Natural killer cell (primary cell): ENCODE measurements at regions not wholly inside any gene's neighbourhood (a gene's known extent, or its start where the extent isn't known, plus 50 kb on each side); places are given as distances from the start of the nearest gene placed in this dataset.

Experiments used
- ATAC-seq, 3 donors: fragments of 150-1000 bp in 2 of 3; fragments of 200-7000 bp in 1 of 3; cut with Tn5 transposase; 1 replicate in 1 of 3; 2 replicates in 2 of 3; pipeline ENCODE4 v1.10.0; 2021; ENCODE audit warnings: mild to moderate bottlenecking in 2 of 3, moderate library complexity in 2 of 3
- DNase-seq, 2 donors: peaks; one replicate each; pipeline versions ENCODE4 v3.0.0 to v3.0.0-alpha.2; 2013 to 2021; ENCODE audit warnings: mixed read lengths in 1 of 2
- H3K27ac ChIP-seq: one replicate; pipeline ENCODE4 v1.5.1; 2013; ENCODE audit warnings: mild to moderate bottlenecking, low read length
- H3K27me3 ChIP-seq: one replicate; pipeline ENCODE4 v1.6.1; 2013; ENCODE audit warnings: low read length; ENCODE audit not compliant: control insufficient read depth, insufficient read depth
- H3K36me3 ChIP-seq: one replicate; pipeline ENCODE4 v1.6.1; 2013; ENCODE audit warnings: low read length; ENCODE audit not compliant: control insufficient read depth, insufficient read depth
- H3K4me1 ChIP-seq: one replicate; pipeline ENCODE4 v1.6.1; 2013; ENCODE audit warnings: low read length; ENCODE audit not compliant: control insufficient read depth, insufficient read depth
- H3K4me3 ChIP-seq: one replicate; pipeline ENCODE4 v1.5.1; 2013; ENCODE audit warnings: low read length
- H3K9me3 ChIP-seq: one replicate; pipeline ENCODE4 v1.6.1; 2013; ENCODE audit warnings: low read length; ENCODE audit not compliant: control insufficient read depth, insufficient read depth
- H3K27ac Mint-ChIP-seq, 2 donors: one replicate each; pipeline ENCODE4 v1.8.0; 2022; ENCODE audit warnings: mild to moderate bottlenecking in 2 of 2, mixed read lengths in 2 of 2, moderate library complexity in 1 of 2
- H3K27me3 Mint-ChIP-seq, 2 donors: one replicate each; pipeline ENCODE4 v1.8.0; 2022; ENCODE audit warnings: low read depth in 2 of 2, mixed read lengths in 2 of 2
- H3K36me3 Mint-ChIP-seq: one replicate; pipeline ENCODE4 v1.8.0; 2022; ENCODE audit warnings: mixed read lengths
- H3K4me1 Mint-ChIP-seq, 2 donors: one replicate each; pipeline ENCODE4 v1.8.0; 2022; ENCODE audit warnings: mixed read lengths in 2 of 2
- H3K4me3 Mint-ChIP-seq: one replicate; pipeline ENCODE4 v1.8.0; 2022; ENCODE audit warnings: mild to moderate bottlenecking, moderate library complexity, mixed read lengths
- H3K9me3 Mint-ChIP-seq, 2 donors: one replicate each; pipeline ENCODE4 v1.8.0; 2022; ENCODE audit warnings: mixed read lengths in 2 of 2
- CTCF ChIP-seq: fragments of 200-600 bp; IDR thresholded peaks from one replicate; pipeline ENCODE4 v1.8.0; 2022; ENCODE audit warnings: antibody characterized with exemption
- WGBS: methylation state at CpG from one replicate; pipeline ENCODE4 v1.1.7; 2013; ENCODE audit warnings: missing lambda C conversion rate; ENCODE audit not compliant: insufficient coverage; 5-methylcytosine and 5-hydroxymethylcytosine counted together
- intact Hi-C: fragments of 100-400 bp; cut with micrococcal nuclease; formaldehyde crosslinking; loops from one replicate; pipeline ENCODE4 v1.14.2; 2022

DNA sequence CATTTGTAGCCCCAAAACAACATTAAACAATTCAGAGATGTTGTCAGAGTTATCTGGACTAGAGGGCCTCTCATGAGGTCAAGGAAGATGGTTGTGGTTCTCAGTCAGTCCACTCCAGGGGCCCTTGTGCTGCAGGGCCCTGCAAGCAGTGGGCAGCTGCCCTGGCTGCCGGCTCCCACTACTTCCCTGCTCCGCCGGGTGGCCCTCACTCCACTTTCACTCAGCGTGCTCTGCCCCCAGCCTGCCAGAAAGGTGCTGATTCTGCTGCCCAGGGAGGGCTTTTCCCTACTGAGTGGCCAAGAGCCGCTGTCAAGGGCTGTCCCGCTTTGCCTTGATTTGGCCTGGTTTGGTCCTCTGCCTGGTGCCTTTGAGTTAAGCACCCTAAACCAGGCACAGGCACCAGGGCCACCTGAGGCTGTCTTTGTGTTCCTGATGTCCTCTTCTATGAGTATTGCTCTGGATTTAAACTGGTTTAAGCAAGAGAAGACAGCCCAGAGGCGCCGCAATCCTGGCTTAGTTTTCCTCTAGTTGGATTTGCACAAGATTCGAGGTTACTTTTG, 117.2 kb downstream of the GADD45G start:
- Mint-ChIP-seq H3K9me3 (no peaks in the 10 kb centered on the region), H3K4me1 (no peaks in the 10 kb centered on the region), H3K4me3 (no peak overlapping the region), H3K36me3 (no peaks in the 10 kb centered on the region), H3K27me3 (no peaks in the 10 kb centered on the region), H3K27ac (no peak overlapping the region)
- TF ChIP-seq CTCF, result no peak
- WGBS, result 92% methylated on average over 9 of the region's 9 CpGs
- Histone ChIP-seq H3K4me3 (no peak overlapping the region), H3K27me3 (no peaks in the 10 kb centered on the region), H3K4me1 (no peaks in the 10 kb centered on the region), H3K9me3 (no peaks in the 10 kb centered on the region), H3K36me3 (no peaks in the 10 kb centered on the region), H3K27ac (no peak overlapping the region)
- intact Hi-C loops, result no loop called here
- DNase-seq (no peak), ATAC-seq (no peak)

DNA sequence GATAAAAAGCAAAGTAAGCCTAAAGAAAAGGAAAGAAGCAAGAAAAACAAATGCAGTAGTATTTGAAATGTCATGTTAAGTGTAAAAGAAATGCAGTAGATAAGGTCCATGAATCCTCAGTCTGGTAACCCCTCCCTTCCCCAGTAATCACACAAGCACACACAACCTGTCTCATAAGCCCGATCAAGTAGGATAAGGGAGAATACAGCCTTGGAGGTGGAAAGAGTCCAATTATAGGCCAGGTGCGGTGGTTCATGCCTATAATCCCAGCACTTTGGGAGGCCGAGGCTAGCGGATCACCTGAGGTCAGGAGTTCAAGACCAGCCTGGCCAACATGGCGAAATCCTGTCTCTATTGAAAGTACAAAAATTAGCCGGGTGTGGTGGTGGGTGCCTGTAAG, 117.9 kb downstream of the GADD45G start:
- no peaks in the 10 kb centered on the region for H3K9me3 ChIP-seq
- H3K36me3 ChIP-seq, result no peaks in the 10 kb centered on the region
- intact Hi-C loops, result no loop called here
- Mint-ChIP-seq H3K27ac (no peak overlapping the region), H3K9me3 (no peaks in the 10 kb centered on the region), H3K4me3 (no peak overlapping the region), H3K4me1 (no peaks in the 10 kb centered on the region), H3K27me3 (no peaks in the 10 kb centered on the region), H3K36me3 (no peaks in the 10 kb centered on the region)
- H3K4me3 ChIP-seq, result no peak overlapping the region
- DNase-seq (no peak), ATAC-seq (no peak)
- 88% methylated on average over 6 of the region's 6 CpGs for WGBS
- no peak overlapping the region for H3K27ac ChIP-seq
- no peaks in the 10 kb centered on the region for H3K27me3 ChIP-seq
- no peak for TF ChIP-seq CTCF
- no peaks in the 10 kb centered on the region for H3K4me1 ChIP-seq

- no peak overlapping the region for H3K27ac Mint-ChIP-seq
- H3K4me1 ChIP-seq, result no peaks in the 10 kb centered on the region
- DNase-seq (no peak), ATAC-seq (no peak)
- H3K4me3 ChIP-seq, result no peak overlapping the region
- H3K4me1 Mint-ChIP-seq, result no peaks in the 10 kb centered on the region
- no peak overlapping the region for H3K4me3 Mint-ChIP-seq
- no peaks in the 10 kb centered on the region for H3K27me3 ChIP-seq
- no peaks in the 10 kb centered on the region for H3K9me3 Mint-ChIP-seq
- no peaks in the 10 kb centered on the region for H3K36me3 ChIP-seq
- 71% methylated on average over 2 of the region's 3 CpGs for WGBS
- TF ChIP-seq CTCF, result no peak
- no peaks in the 10 kb centered on the region for H3K27me3 Mint-ChIP-seq
- intact Hi-C loops, result no loop called here
- H3K36me3 Mint-ChIP-seq, result no peaks in the 10 kb centered on the region
- H3K9me3 ChIP-seq, result no peaks in the 10 kb centered on the region
- H3K27ac ChIP-seq, result no peak overlapping the region
These were observed 118.8 kb downstream of the GADD45G start for GRCh38 chr9:89723469-89724100.

DNA sequence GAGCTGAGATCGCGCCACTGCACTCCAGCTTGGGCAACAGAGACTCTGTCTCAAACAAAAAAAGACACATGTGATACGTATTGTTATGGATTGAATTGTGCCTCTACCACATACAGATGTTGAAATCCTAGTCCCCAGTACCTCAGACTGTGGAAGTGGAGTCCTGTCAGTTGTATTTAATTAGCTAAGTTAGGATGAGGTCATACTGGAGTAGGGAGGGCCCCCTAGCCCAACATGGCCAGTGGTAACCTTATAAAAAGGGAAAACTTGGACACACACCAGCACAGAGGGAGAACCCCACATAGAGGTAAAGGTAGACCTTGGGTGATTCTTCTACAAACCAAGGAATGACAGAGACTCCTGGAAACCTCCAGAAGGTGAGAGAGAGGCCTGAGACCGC, 119.8 kb downstream of the GADD45G start:
- Histone ChIP-seq H3K36me3 (no peaks in the 10 kb centered on the region), H3K9me3 (no peaks in the 10 kb centered on the region), H3K4me1 (no peaks in the 10 kb centered on the region), H3K4me3 (no peak overlapping the region), H3K27ac (no peak overlapping the region), H3K27me3 (no peaks in the 10 kb centered on the region)
- H3K4me1 Mint-ChIP-seq, result no peaks in the 10 kb centered on the region
- no peak for TF ChIP-seq CTCF
- no peak overlapping the region for H3K27ac Mint-ChIP-seq
- no peaks in the 10 kb centered on the region for H3K9me3 Mint-ChIP-seq
- H3K36me3 Mint-ChIP-seq, result no peaks in the 10 kb centered on the region
- no peak for ATAC-seq
- H3K27me3 Mint-ChIP-seq, result no peaks in the 10 kb centered on the region
- H3K4me3 Mint-ChIP-seq, result no peak overlapping the region
- 94% methylated on average over 4 of the region's 4 CpGs for WGBS
- DNase-seq, result no peak
- intact Hi-C loops, result no loop called here
